RPMI8226 (cell line): ENCODE measurements at regions not wholly inside any gene's neighbourhood (a gene's known extent, or its start where the extent isn't known, plus 50 kb on each side); places are given as distances from the start of the nearest gene placed in this dataset.
"Not testable (repeated sequence)": the region's sequence is repeated elsewhere in the genome, so short reads cannot be mapped to it uniquely, and the experiment has no call there.

Source experiments
- DNase-seq: peaks from one replicate; pipeline ENCODE4 v3.0.0-alpha.2; 2015

GRCh38 chr2:64797881-64798575 is 144.3 kb upstream of the SERTAD2 start:
- no peak for DNase-seq

GRCh38 chr2:64799592-64800252 is 146.0 kb upstream of the SERTAD2 start:
- no peak for DNase-seq

GRCh38 chr2:64803776-64804175 is 150.1 kb upstream of the SERTAD2 start:
- DNase-seq = no peak

- DNase-seq = no peak
Observed at GRCh38 chr2:64804651-64805050, 150.9 kb upstream of the SERTAD2 start.

GRCh38 chr2:64807417-64807816 is 153.7 kb upstream of the SERTAD2 start:
- no peak for DNase-seq

GRCh38 chr2:64808092-64808491 is 154.4 kb upstream of the SERTAD2 start:
- DNase-seq = no peak

GRCh38 chr2:64808754-64809153 is 155.0 kb upstream of the SERTAD2 start:
- DNase-seq = no peak

GRCh38 chr2:64809216-64809615 is 155.5 kb upstream of the SERTAD2 start:
- DNase-seq = peak; percentile 45

GRCh38 chr2:64812285-64812684 is 158.6 kb upstream of the SERTAD2 start:
- no peak for DNase-seq

- no peak for DNase-seq
Observed at GRCh38 chr2:64814007-64814406, 160.3 kb upstream of the SERTAD2 start.

GRCh38 chr2:64816526-64816925 is 162.8 kb upstream of the SERTAD2 start:
- DNase-seq = not testable (repeated sequence)

GRCh38 chr2:64817453-64817852 is 163.7 kb upstream of the SERTAD2 start:
- DNase-seq = no peak

GRCh38 chr2:64818664-64819060 is 164.9 kb upstream of the SERTAD2 start:
- no peak for DNase-seq

- DNase-seq = no peak
Observed at GRCh38 chr2:64819361-64819760, 165.6 kb upstream of the SERTAD2 start.

GRCh38 chr2:64819774-64820688 is 166.3 kb upstream of the SERTAD2 start:
- DNase-seq = no peak

GRCh38 chr2:64820901-64821300 is 167.2 kb upstream of the SERTAD2 start:
- no peak for DNase-seq

GRCh38 chr2:64823794-64824193 is 165.4 kb upstream of the SLC1A4 start:
- DNase-seq = no peak

- DNase-seq = no peak
Observed at GRCh38 chr2:64825831-64826491, 163.2 kb upstream of the SLC1A4 start.

- no peak for DNase-seq
Observed at GRCh38 chr2:64826703-64827102, 162.5 kb upstream of the SLC1A4 start.

GRCh38 chr2:64828261-64828660 is 160.9 kb upstream of the SLC1A4 start:
- DNase-seq = no peak

- no peak for DNase-seq
Observed at GRCh38 chr2:64829525-64829924, 159.7 kb upstream of the SLC1A4 start.

GRCh38 chr2:64831134-64831976 is 157.8 kb upstream of the SLC1A4 start:
- DNase-seq = peak; percentile 81
